Stimulated activated CD4-positive, alpha-beta T cell treated with anti-CD3 and anti-CD28 coated beads, Interleukin-12 subunit alpha, Interleukin-12 subunit beta, amount 100 ng/mL, for 48 hours (primary cell): ENCODE measurements at regions not wholly inside any gene's neighbourhood (a gene's known extent, or its start where the extent isn't known, plus 50 kb on each side); places are given as distances from the start of the nearest gene placed in this dataset.

Experiments used
- DNase-seq, 3 donors: peaks; one replicate each; pipeline ENCODE4 v3.0.0-alpha.2; 2020; ENCODE audit warnings: low read depth in 2 of 3, low spot score in 1 of 3

- no peak for DNase-seq
These were observed 834.5 kb downstream of the FAM181B start for GRCh38 chr11:81899156-81899555.

GRCh38 chr11:81897639-81898038 is 836.0 kb downstream of the FAM181B start:
- no peak for DNase-seq

GRCh38 chr11:81895258-81895657 is 838.4 kb downstream of the FAM181B start:
- DNase-seq, result no peak

GRCh38 chr11:81892770-81893635 is 840.7 kb downstream of the FAM181B start:
- DNase-seq, result no peak

GRCh38 chr11:81888391-81888790 is 845.3 kb downstream of the FAM181B start:
- no peak for DNase-seq

- DNase-seq, result no peak
These were observed 846.0 kb downstream of the FAM181B start for GRCh38 chr11:81887671-81888070.

- DNase-seq, result no peak
These were observed 847.1 kb downstream of the FAM181B start for GRCh38 chr11:81886406-81887075.

GRCh38 chr11:81874635-81875034 is 859.0 kb downstream of the FAM181B start:
- no peak for DNase-seq

- DNase-seq, result no peak
These were observed 862.8 kb downstream of the FAM181B start for GRCh38 chr11:81870815-81871214.

GRCh38 chr11:81870066-81870412 is 863.6 kb downstream of the FAM181B start:
- DNase-seq, result no peak

GRCh38 chr11:81869351-81870065 is 864.2 kb downstream of the FAM181B start:
- peak; percentile 71 to 73 (median 72) for DNase-seq

- DNase-seq, result no peak
These were observed 866.8 kb downstream of the FAM181B start for GRCh38 chr11:81866896-81867295.

GRCh38 chr11:81857386-81857785 is 876.3 kb downstream of the FAM181B start:
- DNase-seq, result no peak

- no peak for DNase-seq
These were observed 879.9 kb downstream of the FAM181B start for GRCh38 chr11:81853791-81854190.

- DNase-seq, result no peak
These were observed 880.8 kb downstream of the FAM181B start for GRCh38 chr11:81852896-81853295.

- no peak for DNase-seq
These were observed 893.3 kb downstream of the FAM181B start for GRCh38 chr11:81840380-81840779.

GRCh38 chr11:81839976-81840375 is 893.7 kb downstream of the FAM181B start:
- DNase-seq, result no peak

GRCh38 chr11:81839016-81839415 is 894.6 kb downstream of the FAM181B start:
- no peak for DNase-seq

- DNase-seq, result no peak
These were observed 903.7 kb downstream of the FAM181B start for GRCh38 chr11:81829976-81830375.

GRCh38 chr11:81825346-81825745 is 908.3 kb downstream of the FAM181B start:
- DNase-seq, result no peak

GRCh38 chr11:81819462-81819861 is 914.2 kb downstream of the FAM181B start:
- no peak for DNase-seq

- DNase-seq, result no peak
These were observed 928.8 kb downstream of the FAM181B start for GRCh38 chr11:81804858-81805257.
